HG03196 (cell line): ENCODE measurements at regions not wholly inside any gene's neighbourhood (a gene's known extent, or its start where the extent isn't known, plus 50 kb on each side); places are given as distances from the start of the nearest gene placed in this dataset.

Experiments
- ATAC-seq: cut with Tn5 transposase; IDR thresholded peaks from one replicate; pipeline ENCODE4 v1.9.1; 2021; ENCODE audit not compliant: unreplicated experiment

- ATAC-seq, result no peak
These were observed 105.7 kb upstream of the INHBA start for GRCh38 chr7:41808541-41808940.

GRCh38 chr7:41803569-41803968 lies 100.7 kb upstream of the INHBA start:
- no peak for ATAC-seq

DNA sequence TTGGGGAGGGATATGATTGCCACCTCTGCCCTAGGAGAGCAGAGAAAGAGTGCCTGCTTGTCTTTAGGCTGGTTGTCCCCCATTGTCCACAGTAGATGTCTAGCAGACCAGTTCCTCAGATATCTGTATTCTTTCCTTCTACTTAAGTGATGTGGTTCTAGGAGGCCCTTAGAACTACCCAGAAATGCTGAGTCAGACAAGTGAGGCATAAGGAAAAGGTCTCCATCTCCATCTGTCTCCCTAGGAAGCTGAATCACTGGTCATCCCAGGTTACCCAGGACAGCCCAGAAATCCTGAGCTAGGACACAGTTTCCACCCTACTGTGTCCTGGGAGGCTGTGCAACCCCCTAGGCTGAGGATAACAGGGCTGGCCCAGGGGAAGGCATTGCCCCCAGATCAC lies 93.4 kb upstream of the INHBA start:
- ATAC-seq, result no peak

- ATAC-seq, result no peak
These were observed 92.5 kb upstream of the INHBA start for GRCh38 chr7:41795276-41795833.

- no peak for ATAC-seq
These were observed 90.7 kb upstream of the INHBA start for GRCh38 chr7:41793556-41793955.

- ATAC-seq, result no peak
These were observed 89.2 kb upstream of the INHBA start for GRCh38 chr7:41792120-41792519.

GRCh38 chr7:41788556-41788955 lies 85.7 kb upstream of the INHBA start:
- no peak for ATAC-seq

DNA sequence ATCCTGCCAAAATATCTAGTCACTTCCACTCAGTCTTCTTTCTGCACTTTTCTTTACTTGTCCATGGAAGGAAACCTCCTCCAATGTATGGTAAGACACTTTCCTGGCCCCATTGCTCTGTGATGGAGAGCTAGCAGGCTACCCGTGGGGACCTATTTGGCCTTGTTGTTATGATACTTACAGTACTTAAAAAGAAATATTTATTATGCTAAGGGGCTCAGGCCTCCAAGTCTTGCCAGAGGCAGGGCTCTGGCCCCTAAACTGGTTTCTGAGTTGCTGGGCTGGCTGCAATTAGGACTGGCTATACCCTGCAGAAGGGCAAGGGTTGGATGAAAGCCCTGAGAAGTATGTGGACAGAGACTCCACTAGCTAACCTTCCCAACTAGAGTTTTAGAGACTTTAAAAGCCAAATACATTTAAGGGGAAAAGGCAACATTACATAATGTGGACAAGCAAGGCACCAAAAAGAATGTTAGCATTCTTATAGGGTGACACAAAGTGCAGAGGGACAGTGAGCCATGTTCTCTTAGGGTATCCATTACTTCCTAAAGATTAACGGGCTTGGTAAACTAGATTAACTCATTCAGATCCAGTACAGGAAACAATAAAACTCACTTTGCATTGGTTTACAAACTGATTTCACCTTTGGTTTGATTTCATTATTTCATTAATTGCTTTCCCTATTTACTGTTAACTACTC lies 84.9 kb upstream of the INHBA start:
- ATAC-seq, result no peak

GRCh38 chr7:41786944-41787343 lies 84.1 kb upstream of the INHBA start:
- no peak for ATAC-seq

- ATAC-seq, result no peak
These were observed 83.5 kb upstream of the INHBA start for GRCh38 chr7:41786404-41786803.

- ATAC-seq, result no peak
These were observed 83.0 kb upstream of the INHBA start for GRCh38 chr7:41785840-41786239.

GRCh38 chr7:41785265-41785664 lies 82.4 kb upstream of the INHBA start:
- ATAC-seq, result no peak

- no peak for ATAC-seq
These were observed 77.0 kb upstream of the INHBA start for GRCh38 chr7:41779918-41780317.

DNA sequence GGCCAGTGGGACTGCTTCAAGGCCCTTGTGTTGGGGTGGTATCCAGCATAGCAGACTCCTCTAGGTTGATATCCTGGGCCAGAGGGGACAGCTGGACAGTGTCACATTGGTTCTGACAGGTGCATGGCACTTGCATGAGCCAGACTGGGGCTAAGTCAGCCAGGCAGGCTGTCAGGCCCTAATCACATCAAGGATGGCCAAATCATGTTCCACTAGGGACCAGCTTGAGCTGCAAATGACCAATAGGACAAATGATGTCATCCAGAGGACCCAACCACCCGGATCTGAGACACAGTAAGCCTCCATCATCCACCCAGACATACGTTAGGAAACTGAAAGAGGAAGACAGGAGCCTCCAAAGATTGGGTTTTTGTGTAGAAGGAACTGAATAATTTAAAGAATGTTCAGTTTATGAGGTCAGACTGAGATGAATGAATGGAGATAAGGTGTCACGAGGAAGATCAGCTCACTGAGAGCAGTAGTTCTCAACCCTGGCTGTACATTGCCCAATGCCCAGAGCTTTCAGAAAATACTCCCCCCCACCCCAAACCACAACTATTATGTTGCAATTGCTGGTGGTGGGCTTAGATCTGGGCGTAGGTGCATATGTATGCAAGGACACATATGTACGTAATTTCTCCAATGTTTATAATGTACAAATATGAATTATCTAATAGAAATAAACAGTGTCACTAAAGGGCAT lies 75.2 kb upstream of the INHBA start:
- ATAC-seq, result no peak

GRCh38 chr7:41774966-41775365 lies 72.1 kb upstream of the INHBA start:
- no peak for ATAC-seq

GRCh38 chr7:41773756-41774155 lies 70.9 kb upstream of the INHBA start:
- ATAC-seq, result no peak

GRCh38 chr7:41771717-41772116 lies 68.8 kb upstream of the INHBA start:
- no peak for ATAC-seq

DNA sequence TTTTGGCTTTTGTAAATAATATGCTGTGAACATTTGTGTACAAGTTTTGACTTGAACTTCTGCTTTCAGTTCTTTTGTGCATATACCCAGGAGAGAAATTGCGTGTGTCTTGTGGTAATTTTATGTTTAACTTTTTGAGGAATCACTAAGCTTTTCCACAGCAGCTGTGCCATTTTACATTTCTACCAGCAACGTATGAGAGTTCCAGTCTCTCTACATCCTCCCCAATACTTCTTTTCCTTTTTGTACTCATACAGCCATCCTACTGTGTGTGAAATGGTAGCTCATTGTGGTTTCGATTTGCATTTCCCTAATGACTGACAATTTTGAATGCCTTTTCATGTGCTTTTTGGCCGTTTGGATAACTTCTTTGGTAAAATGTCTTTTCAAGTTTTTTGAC lies 66.3 kb upstream of the INHBA start:
- no peak for ATAC-seq

- ATAC-seq, result no peak
These were observed 60.7 kb upstream of the INHBA start for GRCh38 chr7:41763626-41764025.

DNA sequence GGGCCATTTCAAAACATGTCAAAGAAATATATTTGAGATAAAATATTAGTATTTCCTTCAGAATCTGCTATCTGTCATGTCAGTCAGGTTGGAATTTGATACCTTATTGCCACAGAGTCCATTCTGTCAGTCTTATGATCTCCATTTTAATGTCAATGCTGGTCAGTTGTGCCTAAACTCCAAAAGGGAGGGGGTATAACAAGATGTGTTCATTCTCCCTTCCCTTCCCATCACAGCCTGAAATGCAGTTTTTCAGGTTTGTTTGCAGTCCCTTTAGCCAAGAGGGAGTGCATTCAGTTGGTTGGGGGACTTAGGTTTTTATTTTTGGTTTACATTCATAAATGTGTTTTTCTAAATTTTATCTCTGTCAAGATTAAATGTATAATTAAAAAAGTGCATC lies 59.8 kb upstream of the INHBA start:
- ATAC-seq, result no peak

DNA sequence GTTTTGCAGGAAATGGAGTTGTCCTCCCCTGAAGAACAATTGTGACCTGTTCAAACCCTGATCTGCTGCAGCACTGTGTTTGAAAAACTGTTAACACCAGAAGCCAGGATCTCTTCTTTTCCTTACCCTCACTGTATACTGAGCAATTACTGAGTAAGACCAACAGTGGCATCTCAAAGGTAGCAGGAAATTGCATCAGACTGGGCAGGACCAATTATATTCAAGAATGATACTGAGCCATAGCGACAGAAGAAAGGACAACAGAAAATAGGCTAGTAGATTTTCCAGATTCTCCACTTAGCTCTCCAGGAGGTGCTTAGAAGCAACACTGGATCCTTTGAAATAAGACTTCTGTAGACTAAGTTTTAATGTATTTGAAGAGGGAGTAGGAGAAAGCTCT lies 57.4 kb upstream of the INHBA start:
- ATAC-seq, result no peak

GRCh38 chr7:41758321-41758720 lies 55.4 kb upstream of the INHBA start:
- no peak for ATAC-seq
